RWPE1 (cell line): ENCODE measurements at regions not wholly inside any gene's neighbourhood (a gene's known extent, or its start where the extent isn't known, plus 50 kb on each side); places are given as distances from the start of the nearest gene placed in this dataset.

Source experiments
- CTCF ChIA-PET: fragments of 350-600 bp; sonication (Branson Sonifier 250); formaldehyde crosslinking; extraction: SDS; loops from one replicate; lab custom pipeline; 2021; lab: Yijun Ruan, JAX
- POLR2A ChIA-PET: fragments of 400-600 bp; formaldehyde crosslinking; extraction: SDS; loops from one replicate; lab custom pipeline; 2020; ENCODE audit warnings: antibody characterized with exemption; ENCODE audit not compliant: low non-redundant PET; lab: Yijun Ruan, JAX
- DNase-seq: peaks from one replicate; pipeline ENCODE4 v3.0.0; 2012; ENCODE audit warnings: low spot score
- H3K27ac ChIP-seq: fragments of 450-650 bp; 2 replicates; pipeline ENCODE4 v1.5.1; 2017
- CTCF ChIP-seq: fragments of 450-650 bp; conservative IDR thresholded peaks from 2 replicates; pipeline ENCODE4 v1.5.1; 2017; ENCODE audit warnings: low read depth, mild to moderate bottlenecking

DNA sequence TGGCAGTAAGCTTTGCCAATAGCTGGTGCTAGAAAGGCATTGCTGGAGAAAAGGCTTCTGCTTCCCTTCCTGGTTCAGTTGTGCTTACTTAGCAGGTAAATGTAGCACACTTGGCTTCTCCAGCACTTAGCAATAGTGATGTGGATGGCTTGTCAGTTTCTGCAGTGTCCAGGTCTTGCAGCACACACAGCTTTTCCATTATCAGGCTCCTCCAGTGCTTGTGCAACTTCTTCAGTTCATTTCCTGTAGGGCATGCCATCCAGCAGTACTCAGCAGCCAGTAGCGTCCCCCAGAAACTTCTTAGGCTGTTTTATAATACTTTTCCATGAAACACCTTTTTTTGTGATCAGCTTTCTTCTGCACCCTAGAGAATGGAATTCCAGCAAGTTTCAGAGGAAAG lies 154.6 kb downstream of the SLC6A15 start:
- ChIA-PET CTCF (interaction anchor here (0.5 kb wide), 1 partner anchor 302 kb away, joined by 4 read pairs; no protein-coding TSS in a partner anchor), POLR2A (no interaction called here)
- no peak for DNase-seq
- TF ChIP-seq CTCF, result no peak
- H3K27ac ChIP-seq, result no peak overlapping the region

- no peak for TF ChIP-seq CTCF
- ChIA-PET POLR2A (no interaction called here), CTCF (no interaction called here)
- no peak for DNase-seq
- no peak overlapping the region for H3K27ac ChIP-seq
Observed at GRCh38 chr12:84756961-84757360, 155.6 kb downstream of the SLC6A15 start.

GRCh38 chr12:84745127-84745526 lies 167.5 kb downstream of the SLC6A15 start:
- ChIA-PET CTCF (no interaction called here), POLR2A (no interaction called here)
- no peak overlapping the region for H3K27ac ChIP-seq
- TF ChIP-seq CTCF, result no peak
- DNase-seq, result no peak

GRCh38 chr12:84741692-84742091 lies 170.9 kb downstream of the SLC6A15 start:
- no peak overlapping the region for H3K27ac ChIP-seq
- TF ChIP-seq CTCF, result no peak
- CTCF ChIA-PET, result interaction anchor here (0.6 kb wide), 1 partner anchor 102 kb away, joined by 3 read pairs; no protein-coding TSS in a partner anchor
- POLR2A ChIA-PET, result no interaction called here
- DNase-seq, result no peak

- CTCF ChIA-PET, result no interaction called here
- no peak overlapping the region for H3K27ac ChIP-seq
- POLR2A ChIA-PET, result no interaction called here
- no peak for TF ChIP-seq CTCF
- DNase-seq, result no peak
Observed at GRCh38 chr12:84741031-84741430, 171.6 kb downstream of the SLC6A15 start.

- H3K27ac ChIP-seq, result no peak overlapping the region
- no peak for TF ChIP-seq CTCF
- POLR2A ChIA-PET, result no interaction called here
- DNase-seq, result no peak
- CTCF ChIA-PET, result no interaction called here
Observed at GRCh38 chr12:84740602-84741001, 172.0 kb downstream of the SLC6A15 start.
